ENCODE measurements at regions not wholly inside any gene's neighbourhood (a gene's known extent, or its start where the extent isn't known, plus 50 kb on each side); places are given as distances from the start of the nearest gene placed in this dataset.

DNA sequence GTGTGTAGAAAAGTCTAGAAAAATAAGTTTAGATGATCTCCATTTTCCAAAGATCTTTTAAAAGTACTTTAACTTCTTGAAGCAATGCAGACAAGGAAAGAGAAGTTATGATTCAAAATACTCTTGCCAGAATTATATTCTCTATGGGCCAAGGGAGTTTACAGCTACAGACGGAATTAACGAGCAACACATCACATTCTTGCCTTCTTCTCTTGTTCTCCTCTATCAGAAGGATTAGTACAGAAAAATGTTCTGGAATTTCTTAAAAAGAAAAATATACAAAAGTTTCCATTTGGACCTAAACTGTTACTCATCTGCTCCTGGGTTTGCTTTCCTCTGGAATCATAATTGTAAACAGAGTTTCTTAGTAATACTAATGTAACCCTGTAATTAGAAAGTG, 284.7 kb upstream of the HSF2 start:
- no peak for ATAC-seq
- Histone ChIP-seq H3K4me3 (no peak overlapping the region), H3K27ac (ENCODE audit: control insufficient read depth, insufficient read depth) (no peak overlapping the region), H3K36me3 (ENCODE audit: control insufficient read depth in 2 of 2, insufficient read depth in 2 of 2, low read length in 1 of 2) (no peaks in the 10 kb centered on the region), H3K79me2 (ENCODE audit: control insufficient read depth, insufficient read depth, low read length) (no peaks in the 10 kb centered on the region), H3K9ac (ENCODE audit: control insufficient read depth, insufficient read depth, low read length) (no peak overlapping the region), H3K9me3 (replicated peaks; ENCODE audit: control insufficient read depth, insufficient read depth, low read length) (no peaks in the 10 kb centered on the region), H4K20me1 (ENCODE audit: control insufficient read depth, insufficient read depth) (no peaks in the 10 kb centered on the region), H3K4me1 (ENCODE audit: control insufficient read depth, insufficient read depth, low read length) (no peaks in the 10 kb centered on the region), H2AFZ (ENCODE audit: control insufficient read depth, low read depth, low read length) (no peak overlapping the region), H3K27me3 (replicated peaks in 1 of 2; ENCODE audit: control insufficient read depth in 2 of 2, insufficient read depth in 2 of 2, low read length in 1 of 2) (no peaks in the 10 kb centered on the region), H3K4me2 (ENCODE audit: control insufficient read depth, insufficient read depth) (no peak overlapping the region)
- intact Hi-C loops (cut with micrococcal nuclease; ENCODE audit: unreplicated experiment): no loop called here
- WGBS (ENCODE audit: insufficient coverage, insufficient replicate concordance, low lambda C conversion rate, missing lambda C conversion rate): 0% methylated on average over 2 of the region's 2 CpGs
- no peak for TF ChIP-seq IKZF2 (IDR thresholded peaks at IDR 0.05)
- TF ChIP-seq BMI1 (IDR thresholded peaks at IDR 0.05; ENCODE audit: borderline replicate concordance): no peak
- no peak for TF ChIP-seq BRCA1 (IDR thresholded peaks at IDR 0.05; ENCODE audit: low read depth, low read length)
- no peak for TF ChIP-seq SUPT20H (IDR thresholded peaks at IDR 0.05; ENCODE audit: borderline replicate concordance, control insufficient read depth, low read depth, low read length)
- TF ChIP-seq, protein P1, sequence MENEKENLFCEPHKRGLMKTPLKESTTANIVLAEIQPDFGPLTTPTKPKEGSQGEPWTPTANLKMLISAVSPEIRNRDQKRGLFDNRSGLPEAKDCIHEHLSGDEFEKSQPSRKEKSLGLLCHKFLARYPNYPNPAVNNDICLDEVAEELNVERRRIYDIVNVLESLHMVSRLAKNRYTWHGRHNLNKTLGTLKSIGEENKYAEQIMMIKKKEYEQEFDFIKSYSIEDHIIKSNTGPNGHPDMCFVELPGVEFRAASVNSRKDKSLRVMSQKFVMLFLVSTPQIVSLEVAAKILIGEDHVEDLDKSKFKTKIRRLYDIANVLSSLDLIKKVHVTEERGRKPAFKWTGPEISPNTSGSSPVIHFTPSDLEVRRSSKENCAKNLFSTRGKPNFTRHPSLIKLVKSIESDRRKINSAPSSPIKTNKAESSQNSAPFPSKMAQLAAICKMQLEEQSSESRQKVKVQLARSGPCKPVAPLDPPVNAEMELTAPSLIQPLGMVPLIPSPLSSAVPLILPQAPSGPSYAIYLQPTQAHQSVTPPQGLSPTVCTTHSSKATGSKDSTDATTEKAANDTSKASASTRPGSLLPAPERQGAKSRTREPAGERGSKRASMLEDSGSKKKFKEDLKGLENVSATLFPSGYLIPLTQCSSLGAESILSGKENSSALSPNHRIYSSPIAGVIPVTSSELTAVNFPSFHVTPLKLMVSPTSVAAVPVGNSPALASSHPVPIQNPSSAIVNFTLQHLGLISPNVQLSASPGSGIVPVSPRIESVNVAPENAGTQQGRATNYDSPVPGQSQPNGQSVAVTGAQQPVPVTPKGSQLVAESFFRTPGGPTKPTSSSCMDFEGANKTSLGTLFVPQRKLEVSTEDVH (IDR thresholded peaks at IDR 0.05; ENCODE audit: low read depth, partially characterized antibody): no peak
- TF ChIP-seq SP1 (IDR thresholded peaks at IDR 0.05; ENCODE audit: low read depth, low read length): no peak
- TF ChIP-seq POLR2AphosphoS5 (IDR thresholded peaks at IDR 0.05; ENCODE audit: low read length): no peak
- TF ChIP-seq CREB1 (IDR thresholded peaks at IDR 0.05; ENCODE audit: low read depth): no peak
- TF ChIP-seq IKZF1 (conservative IDR thresholded peaks at IDR 0.05): no peak
- no peak for TF ChIP-seq PML (IDR thresholded peaks at IDR 0.05; ENCODE audit: low read length)
- TF ChIP-seq, protein P2, sequence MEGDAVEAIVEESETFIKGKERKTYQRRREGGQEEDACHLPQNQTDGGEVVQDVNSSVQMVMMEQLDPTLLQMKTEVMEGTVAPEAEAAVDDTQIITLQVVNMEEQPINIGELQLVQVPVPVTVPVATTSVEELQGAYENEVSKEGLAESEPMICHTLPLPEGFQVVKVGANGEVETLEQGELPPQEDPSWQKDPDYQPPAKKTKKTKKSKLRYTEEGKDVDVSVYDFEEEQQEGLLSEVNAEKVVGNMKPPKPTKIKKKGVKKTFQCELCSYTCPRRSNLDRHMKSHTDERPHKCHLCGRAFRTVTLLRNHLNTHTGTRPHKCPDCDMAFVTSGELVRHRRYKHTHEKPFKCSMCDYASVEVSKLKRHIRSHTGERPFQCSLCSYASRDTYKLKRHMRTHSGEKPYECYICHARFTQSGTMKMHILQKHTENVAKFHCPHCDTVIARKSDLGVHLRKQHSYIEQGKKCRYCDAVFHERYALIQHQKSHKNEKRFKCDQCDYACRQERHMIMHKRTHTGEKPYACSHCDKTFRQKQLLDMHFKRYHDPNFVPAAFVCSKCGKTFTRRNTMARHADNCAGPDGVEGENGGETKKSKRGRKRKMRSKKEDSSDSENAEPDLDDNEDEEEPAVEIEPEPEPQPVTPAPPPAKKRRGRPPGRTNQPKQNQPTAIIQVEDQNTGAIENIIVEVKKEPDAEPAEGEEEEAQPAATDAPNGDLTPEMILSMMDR (IDR thresholded peaks at IDR 0.05 in 2 of 3, conservative IDR thresholded peaks at IDR 0.05 in 1 of 3; ENCODE audit: control insufficient read depth in 2 of 3, extremely low read depth in 1 of 3, insufficient read depth in 1 of 3, low read depth in 3 of 3, low read length in 3 of 3): no peak
- no peak for TF ChIP-seq MXI1 (IDR thresholded peaks at IDR 0.05; ENCODE audit: low read depth, low read length)
- TF ChIP-seq, protein P3, sequence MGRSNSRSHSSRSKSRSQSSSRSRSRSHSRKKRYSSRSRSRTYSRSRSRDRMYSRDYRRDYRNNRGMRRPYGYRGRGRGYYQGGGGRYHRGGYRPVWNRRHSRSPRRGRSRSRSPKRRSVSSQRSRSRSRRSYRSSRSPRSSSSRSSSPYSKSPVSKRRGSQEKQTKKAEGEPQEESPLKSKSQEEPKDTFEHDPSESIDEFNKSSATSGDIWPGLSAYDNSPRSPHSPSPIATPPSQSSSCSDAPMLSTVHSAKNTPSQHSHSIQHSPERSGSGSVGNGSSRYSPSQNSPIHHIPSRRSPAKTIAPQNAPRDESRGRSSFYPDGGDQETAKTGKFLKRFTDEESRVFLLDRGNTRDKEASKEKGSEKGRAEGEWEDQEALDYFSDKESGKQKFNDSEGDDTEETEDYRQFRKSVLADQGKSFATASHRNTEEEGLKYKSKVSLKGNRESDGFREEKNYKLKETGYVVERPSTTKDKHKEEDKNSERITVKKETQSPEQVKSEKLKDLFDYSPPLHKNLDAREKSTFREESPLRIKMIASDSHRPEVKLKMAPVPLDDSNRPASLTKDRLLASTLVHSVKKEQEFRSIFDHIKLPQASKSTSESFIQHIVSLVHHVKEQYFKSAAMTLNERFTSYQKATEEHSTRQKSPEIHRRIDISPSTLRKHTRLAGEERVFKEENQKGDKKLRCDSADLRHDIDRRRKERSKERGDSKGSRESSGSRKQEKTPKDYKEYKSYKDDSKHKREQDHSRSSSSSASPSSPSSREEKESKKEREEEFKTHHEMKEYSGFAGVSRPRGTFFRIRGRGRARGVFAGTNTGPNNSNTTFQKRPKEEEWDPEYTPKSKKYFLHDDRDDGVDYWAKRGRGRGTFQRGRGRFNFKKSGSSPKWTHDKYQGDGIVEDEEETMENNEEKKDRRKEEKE (IDR thresholded peaks at IDR 0.05): no peak
- no peak for TF ChIP-seq ZBED1 (IDR thresholded peaks at IDR 0.05; ENCODE audit: borderline replicate concordance)
- ChIA-PET POLR2A (no interaction called here), CTCF (no interaction called here), SMC1A (ENCODE audit: uncharacterized antibody, unreplicated experiment) (interaction anchor here (1.5 kb wide), 1 partner anchor 10 kb away, joined by 3 read pairs; no protein-coding TSS in a partner anchor), RAD21 (ENCODE audit: unreplicated experiment) (no interaction called here)
- BruUV-seq (replicated peaks): no TSS peak
- in situ Hi-C loops (cut with MboI): no loop called here
- no peak for FAIRE-seq
- no peak for DNase-seq (ENCODE audit: low read depth, low spot score)

All from GM12878 (cell line).